ENCODE measurements at regions not wholly inside any gene's neighbourhood (a gene's known extent, or its start where the extent isn't known, plus 50 kb on each side); places are given as distances from the start of the nearest gene placed in this dataset.

DNA sequence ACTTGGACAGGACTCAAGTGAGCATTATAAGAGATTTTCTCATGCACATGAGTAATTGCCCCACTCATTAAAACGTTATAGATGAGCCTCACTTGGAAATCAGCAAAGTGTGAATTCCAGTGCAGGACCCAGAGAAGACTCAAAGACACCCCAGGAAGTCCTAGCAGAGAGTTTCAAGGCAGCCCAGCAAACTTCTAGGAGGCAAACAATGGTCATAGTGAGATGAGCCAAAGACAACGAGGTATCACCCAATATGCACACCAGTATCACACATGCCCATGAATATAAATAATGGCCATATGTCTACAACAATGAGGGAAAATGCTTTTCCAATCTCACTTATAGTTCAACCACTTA lies 245.9 kb downstream of the ACTL7B start:
- Histone ChIP-seq H3K9me3 (no peaks in the 10 kb centered on the region), H3K4me3 (no peak overlapping the region), H3K36me3 (no peaks in the 10 kb centered on the region), H3K27me3 (no peaks in the 10 kb centered on the region), H3K4me1 (ENCODE audit: insufficient read depth) (no peaks in the 10 kb centered on the region), H3K27ac (no peak overlapping the region)
- no peak for DNase-seq
- WGBS, 3 donors, result 32 to 39% (median 33%) methylated on average over 2 of the region's 2 CpGs
- TF ChIP-seq CTCF (IDR thresholded peaks at IDR 0.05) (no peak), POLR2A (IDR thresholded peaks at IDR 0.05) (no peak), EP300 (IDR thresholded peaks at IDR 0.05) (no peak)
- intact Hi-C loops (cut with DNase I), result no loop called here

- WGBS, 3 donors, result 45 to 61% (median 50%) methylated on average over 4 of the region's 4 CpGs
- TF ChIP-seq POLR2A (IDR thresholded peaks at IDR 0.05), result no peak
- no peak for TF ChIP-seq CTCF (IDR thresholded peaks at IDR 0.05)
- TF ChIP-seq EP300 (IDR thresholded peaks at IDR 0.05), result no peak
- no peaks in the 10 kb centered on the region for H3K27me3 ChIP-seq
- no peak for DNase-seq
- intact Hi-C loops (cut with DNase I), result no loop called here
- H3K4me3 ChIP-seq, result no peak overlapping the region
- no peaks in the 10 kb centered on the region for H3K4me1 ChIP-seq (ENCODE audit: insufficient read depth)
- no peaks in the 10 kb centered on the region for H3K9me3 ChIP-seq
- H3K36me3 ChIP-seq, result no peaks in the 10 kb centered on the region
- H3K27ac ChIP-seq, result no peak overlapping the region
Observed at GRCh38 chr9:108609227-108609896, 246.4 kb downstream of the ACTL7B start.

DNA sequence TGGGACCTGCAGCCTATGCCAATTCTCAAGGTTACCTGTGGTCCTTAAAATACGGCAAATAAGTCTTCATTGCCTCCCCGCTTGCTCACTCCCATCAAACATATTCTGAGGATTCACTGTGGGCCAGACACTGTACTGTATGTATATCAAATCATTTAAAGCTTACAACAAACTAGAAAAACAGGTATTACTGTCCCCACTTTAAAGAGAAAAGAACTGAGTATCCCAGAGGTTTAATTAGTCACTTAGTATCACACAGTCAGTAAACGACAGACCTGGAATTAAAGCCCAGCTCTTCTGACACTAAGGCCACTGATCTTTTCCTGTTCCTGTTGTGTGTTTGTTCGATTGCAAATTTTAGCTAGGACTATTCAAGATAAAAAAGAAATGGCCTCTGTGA lies 248.2 kb downstream of the ACTL7B start:
- Histone ChIP-seq H3K27ac (no peak overlapping the region), H3K4me3 (no peak overlapping the region), H3K36me3 (no peaks in the 10 kb centered on the region), H3K27me3 (no peaks in the 10 kb centered on the region), H3K4me1 (ENCODE audit: insufficient read depth) (no peaks in the 10 kb centered on the region), H3K9me3 (no peaks in the 10 kb centered on the region)
- 77 to 83% (median 79%) methylated on average over 4 of the region's 4 CpGs for WGBS, 3 donors
- TF ChIP-seq CTCF (IDR thresholded peaks at IDR 0.05), result no peak
- no peak for TF ChIP-seq EP300 (IDR thresholded peaks at IDR 0.05)
- no peak for TF ChIP-seq POLR2A (IDR thresholded peaks at IDR 0.05)
- intact Hi-C loops (cut with DNase I), result no loop called here
- DNase-seq, result no peak

- Histone ChIP-seq H3K4me1 (ENCODE audit: insufficient read depth) (no peaks in the 10 kb centered on the region), H3K4me3 (no peak overlapping the region), H3K27me3 (no peaks in the 10 kb centered on the region), H3K27ac (no peak overlapping the region), H3K9me3 (no peaks in the 10 kb centered on the region), H3K36me3 (no peaks in the 10 kb centered on the region)
- 67 to 79% (median 77%) methylated on average over 4 of the region's 4 CpGs for WGBS, 3 donors
- intact Hi-C loops (cut with DNase I), result no loop called here
- DNase-seq, result no peak
- TF ChIP-seq EP300 (IDR thresholded peaks at IDR 0.05) (no peak), CTCF (IDR thresholded peaks at IDR 0.05) (no peak), POLR2A (IDR thresholded peaks at IDR 0.05) (no peak)
Observed at GRCh38 chr9:108606401-108606800, 249.4 kb downstream of the ACTL7B start.
